ENCODE measurements at regions not wholly inside any gene's neighbourhood (a gene's known extent, or its start where the extent isn't known, plus 50 kb on each side); places are given as distances from the start of the nearest gene placed in this dataset.
A peak's percentile ranks its signal among the peaks of the same experiment; 100 is the strongest.

- ChIA-PET RAD21 (ENCODE audit: unreplicated experiment) (interaction anchor here (1.1 kb wide), 1 partner anchor 19 kb away, joined by 4 read pairs; no protein-coding TSS in a partner anchor), SMC1A (ENCODE audit: uncharacterized antibody, unreplicated experiment) (interaction anchor here (0.9 to 1.8 kb wide), 4 partner anchors 19 to 126 kb away, joined by 3 to 4 read pairs (median 4); no protein-coding TSS in a partner anchor), CTCF (interaction anchor here (0.8 kb wide), 1 partner anchor 21 kb away, joined by 3 read pairs; no protein-coding TSS in a partner anchor), POLR2A (no interaction called here)
- no peak for DNase-seq (ENCODE audit: low read depth, low spot score)
- H3K4me3 ChIP-seq: no peak overlapping the region
- TF ChIP-seq ZSCAN29 (IDR thresholded peaks at IDR 0.05): no peak
- no peak for TF ChIP-seq STAT3 (IDR thresholded peaks at IDR 0.05; ENCODE audit: low read depth, low read length)
- TF ChIP-seq ZBED1 (IDR thresholded peaks at IDR 0.05; ENCODE audit: borderline replicate concordance): no peak
- no peak for TF ChIP-seq EP300 (IDR thresholded peaks at IDR 0.05; ENCODE audit: borderline replicate concordance in 1 of 2, control insufficient read depth in 1 of 2, low read depth in 2 of 2, low read length in 2 of 2)
- TF ChIP-seq RAD51 (IDR thresholded peaks at IDR 0.05): no peak
- TF ChIP-seq HDGF (IDR thresholded peaks at IDR 0.05): no peak
- TF ChIP-seq ZNF217 (IDR thresholded peaks at IDR 0.05): no peak
- H2AFZ ChIP-seq (ENCODE audit: control insufficient read depth, low read depth, low read length): no peak overlapping the region
- no peaks in the 10 kb centered on the region for H4K20me1 ChIP-seq (ENCODE audit: control insufficient read depth, insufficient read depth)
- H3K27me3 ChIP-seq (replicated peaks in 1 of 2; ENCODE audit: control insufficient read depth in 2 of 2, insufficient read depth in 2 of 2, low read length in 1 of 2): no peaks in the 10 kb centered on the region
- H3K27ac ChIP-seq (ENCODE audit: control insufficient read depth, insufficient read depth): no peak overlapping the region
- no peaks in the 10 kb centered on the region for H3K9me3 ChIP-seq (replicated peaks; ENCODE audit: control insufficient read depth, insufficient read depth, low read length)
- ATAC-seq: no peak
- no peaks in the 10 kb centered on the region for H3K79me2 ChIP-seq (ENCODE audit: control insufficient read depth, insufficient read depth, low read length)
- no peaks in the 10 kb centered on the region for H3K4me1 ChIP-seq (ENCODE audit: control insufficient read depth, insufficient read depth, low read length)
- WGBS (ENCODE audit: insufficient coverage, insufficient replicate concordance, low lambda C conversion rate, missing lambda C conversion rate): 49% methylated on average over 4 of the region's 4 CpGs
- intact Hi-C loops (cut with micrococcal nuclease; ENCODE audit: unreplicated experiment): no loop called here
- no TSS peak for BruUV-seq (replicated peaks)
- no peak for FAIRE-seq
- no peak overlapping the region for H3K9ac ChIP-seq (ENCODE audit: control insufficient read depth, insufficient read depth, low read length)
- H3K4me2 ChIP-seq (ENCODE audit: control insufficient read depth, insufficient read depth): no peak overlapping the region
- no peaks in the 10 kb centered on the region for H3K36me3 ChIP-seq (ENCODE audit: control insufficient read depth in 2 of 2, insufficient read depth in 2 of 2, low read length in 1 of 2)
- in situ Hi-C loops (cut with MboI): no loop called here
Measured at GRCh38 chr3:153061938-153062528, 100.0 kb upstream of the RAP2B start.

- H2AFZ ChIP-seq (ENCODE audit: control insufficient read depth, low read depth, low read length): peak overlapping the region; percentile 47
- BruUV-seq (replicated peaks): no TSS peak
- POLR2A ChIA-PET: interaction anchor here (0.7 kb wide), 1 partner anchor 9 kb away, joined by 3 read pairs; no protein-coding TSS in a partner anchor
- TF ChIP-seq ZNF592 (IDR thresholded peaks at IDR 0.05) (no peak), REST (IDR thresholded peaks at IDR 0.05; ENCODE audit: low read depth, low read length) (no peak), SREBF2 (IDR thresholded peaks at IDR 0.05; ENCODE audit: low read length) (no peak), SMC3 (IDR thresholded peaks at IDR 0.05; ENCODE audit: borderline replicate concordance, low read length) (no peak)
Measured at GRCh38 chr3:153063337-153063736, 98.7 kb upstream of the RAP2B start.

More at GRCh38 chr3:153063337-153063736, 98.7 kb upstream of the RAP2B start:
- H3K9me3 ChIP-seq (replicated peaks; ENCODE audit: control insufficient read depth, insufficient read depth, low read length): no peaks in the 10 kb centered on the region
- H3K9ac ChIP-seq (ENCODE audit: control insufficient read depth, insufficient read depth, low read length): no peak overlapping the region
- in situ Hi-C loops (cut with MboI): no loop called here
- no peaks in the 10 kb centered on the region for H3K27me3 ChIP-seq (replicated peaks in 1 of 2; ENCODE audit: control insufficient read depth in 2 of 2, insufficient read depth in 2 of 2, low read length in 1 of 2)
- ChIA-PET CTCF (no interaction called here), SMC1A (ENCODE audit: uncharacterized antibody, unreplicated experiment) (no interaction called here), RAD21 (ENCODE audit: unreplicated experiment) (no interaction called here)
- 16% methylated on average over 2 of the region's 2 CpGs for WGBS (ENCODE audit: insufficient coverage, insufficient replicate concordance, low lambda C conversion rate, missing lambda C conversion rate)
- H3K4me1 ChIP-seq (ENCODE audit: control insufficient read depth, insufficient read depth, low read length): no peaks in the 10 kb centered on the region
- H3K4me2 ChIP-seq (ENCODE audit: control insufficient read depth, insufficient read depth): no peak overlapping the region
- FAIRE-seq (no peak), DNase-seq (ENCODE audit: low read depth, low spot score) (no peak), ATAC-seq (no peak)
- no peak overlapping the region for H3K27ac ChIP-seq (ENCODE audit: control insufficient read depth, insufficient read depth)
- no peaks in the 10 kb centered on the region for H3K79me2 ChIP-seq (ENCODE audit: control insufficient read depth, insufficient read depth, low read length)
- intact Hi-C loops (cut with micrococcal nuclease; ENCODE audit: unreplicated experiment): no loop called here
- no peaks in the 10 kb centered on the region for H3K36me3 ChIP-seq (ENCODE audit: control insufficient read depth in 2 of 2, insufficient read depth in 2 of 2, low read length in 1 of 2)
- no peak overlapping the region for H3K4me3 ChIP-seq
- no peaks in the 10 kb centered on the region for H4K20me1 ChIP-seq (ENCODE audit: control insufficient read depth, insufficient read depth)

Data from GM12878 (cell line).